Stimulated activated CD4-positive, alpha-beta T cell treated with anti-CD3 and anti-CD28 coated beads, Interleukin-1b, Interleukin-23, amount 100 ng/mL, for 1 hour (primary cell): ENCODE measurements at regions not wholly inside any gene's neighbourhood (a gene's known extent, or its start where the extent isn't known, plus 50 kb on each side); places are given as distances from the start of the nearest gene placed in this dataset.
"Not testable (repeated sequence)": the region's sequence is repeated elsewhere in the genome, so short reads cannot be mapped to it uniquely, and the experiment has no call there.

Source experiments
- DNase-seq, 2 donors: peaks; one replicate each; pipeline ENCODE4 v3.0.0-alpha.2; 2020; ENCODE audit warnings: low read depth in 2 of 2

- no peak for DNase-seq
Measured at GRCh38 chr1:22332424-22332717, 119.3 kb upstream of the ZBTB40 start.

DNA sequence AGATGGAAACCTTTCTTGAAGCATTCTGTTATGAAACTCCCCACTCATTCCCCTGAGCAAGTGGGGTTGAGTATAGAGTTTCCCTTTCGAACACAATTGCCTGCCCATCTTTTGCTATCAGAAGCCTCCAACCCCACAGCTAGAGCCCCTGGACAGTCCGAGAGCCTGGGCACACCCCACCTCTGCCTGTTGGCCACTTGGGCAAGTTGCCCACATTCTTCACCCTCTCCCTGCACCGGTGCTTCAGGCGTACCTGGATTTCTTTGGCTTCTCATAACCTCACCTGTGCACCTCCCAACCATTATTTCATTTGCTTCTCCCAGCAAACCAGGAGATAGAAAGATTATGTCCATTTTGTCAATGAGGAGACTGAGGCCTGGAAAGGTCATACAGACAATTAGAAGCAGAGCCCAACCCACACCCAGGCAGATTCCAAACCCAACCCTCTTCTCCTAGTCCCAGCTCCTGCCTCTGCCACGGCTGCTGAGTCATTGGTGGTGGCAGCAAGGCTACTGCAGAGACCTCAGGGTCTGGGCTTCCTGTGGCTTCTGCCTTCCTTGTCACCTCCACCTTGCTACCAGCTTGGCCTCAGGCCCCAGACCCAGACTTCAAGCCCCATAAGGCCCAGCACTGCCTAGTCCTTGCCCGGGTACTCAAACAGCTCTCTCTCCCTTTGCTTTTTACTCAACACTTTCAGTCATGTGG, 118.7 kb upstream of the ZBTB40 start:
- no peak for DNase-seq

DNA sequence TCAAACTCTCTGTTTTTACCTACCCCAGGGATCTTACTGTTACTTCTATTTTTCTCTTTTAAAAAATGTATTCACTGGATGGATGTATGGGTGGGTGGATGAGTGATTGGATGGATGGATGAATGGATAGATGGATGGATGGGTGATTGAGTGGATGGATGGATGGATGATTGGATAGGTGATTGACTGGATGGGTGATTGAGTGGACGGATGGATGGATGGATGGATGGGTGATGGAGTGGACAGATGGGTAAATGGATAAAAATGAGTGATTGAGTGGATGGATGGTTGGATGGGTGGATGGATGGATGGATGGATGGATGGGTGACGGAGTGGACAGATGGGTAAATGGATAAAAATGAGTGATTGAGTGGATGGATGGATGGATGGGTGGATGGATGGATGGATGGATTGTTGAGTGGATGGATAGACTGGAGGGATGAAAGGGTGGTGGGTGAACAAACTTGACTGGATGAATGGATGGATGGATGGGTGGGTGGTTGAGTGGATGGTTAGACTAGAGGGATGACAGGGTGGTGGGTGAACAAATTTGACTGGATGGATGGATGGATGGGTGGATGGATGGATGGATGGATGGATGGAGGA, 118.0 kb upstream of the ZBTB40 start:
- no peak for DNase-seq

- DNase-seq: no peak
Measured at GRCh38 chr1:22334860-22335550, 116.6 kb upstream of the ZBTB40 start.

- DNase-seq: not testable (repeated sequence)
Measured at GRCh38 chr1:22336274-22336673, 115.4 kb upstream of the ZBTB40 start.

DNA sequence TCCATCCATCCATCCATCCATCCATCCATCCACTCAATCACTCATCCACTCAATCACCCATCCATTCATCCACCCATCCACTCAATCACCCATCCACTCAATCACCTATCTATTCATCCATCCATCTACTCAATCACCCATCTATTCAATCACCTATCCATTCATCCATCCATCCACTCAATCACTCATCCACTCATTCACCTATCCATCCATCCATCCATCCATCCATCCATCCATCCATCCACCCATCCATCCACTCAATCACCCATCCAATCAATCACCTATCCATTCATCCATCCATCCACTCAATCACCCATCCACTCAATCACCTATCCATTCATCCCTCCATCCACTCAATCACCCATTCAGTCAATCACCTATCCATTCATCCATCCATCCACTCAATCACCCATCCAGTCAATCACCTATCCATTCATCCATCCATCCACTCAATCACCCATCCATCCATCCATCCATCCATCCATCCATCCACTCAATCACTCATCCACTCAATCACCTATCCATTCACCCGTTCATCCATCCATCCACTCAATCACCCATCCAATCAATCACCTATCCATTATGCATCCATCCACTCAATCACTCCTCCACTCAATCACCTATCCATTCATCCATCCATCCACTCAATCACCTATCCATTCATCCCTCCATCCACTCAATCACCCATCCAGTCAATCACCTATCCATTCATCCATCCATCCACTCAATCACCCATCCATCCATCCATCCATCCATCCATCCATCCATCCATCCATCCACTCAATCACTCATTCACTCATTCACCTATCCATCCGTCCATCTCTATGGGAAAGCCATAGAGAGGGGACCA, 114.7 kb upstream of the ZBTB40 start:
- DNase-seq: not testable (repeated sequence)

- no peak for DNase-seq
Measured at GRCh38 chr1:22338071-22338765, 113.4 kb upstream of the ZBTB40 start.

DNA sequence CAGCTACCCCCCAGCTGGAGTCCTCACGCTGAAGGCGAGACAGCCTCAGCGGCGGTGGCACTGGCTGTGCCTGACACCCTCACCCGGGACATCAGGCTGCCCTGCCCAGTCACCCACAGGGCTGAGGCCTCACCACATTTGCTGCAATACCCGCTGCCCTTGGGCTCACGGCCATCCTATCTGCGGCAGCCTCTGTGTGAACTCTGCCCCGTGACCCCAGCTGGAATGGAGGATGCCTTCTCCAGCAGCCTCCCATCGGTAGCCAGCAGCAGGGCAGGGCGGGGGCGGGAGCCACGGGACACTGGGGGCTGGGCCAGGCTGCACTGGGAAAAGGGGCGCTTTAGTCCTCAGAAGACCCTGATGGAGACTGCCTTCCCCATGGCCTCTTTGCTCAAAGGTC, 112.4 kb upstream of the ZBTB40 start:
- no peak for DNase-seq

DNA sequence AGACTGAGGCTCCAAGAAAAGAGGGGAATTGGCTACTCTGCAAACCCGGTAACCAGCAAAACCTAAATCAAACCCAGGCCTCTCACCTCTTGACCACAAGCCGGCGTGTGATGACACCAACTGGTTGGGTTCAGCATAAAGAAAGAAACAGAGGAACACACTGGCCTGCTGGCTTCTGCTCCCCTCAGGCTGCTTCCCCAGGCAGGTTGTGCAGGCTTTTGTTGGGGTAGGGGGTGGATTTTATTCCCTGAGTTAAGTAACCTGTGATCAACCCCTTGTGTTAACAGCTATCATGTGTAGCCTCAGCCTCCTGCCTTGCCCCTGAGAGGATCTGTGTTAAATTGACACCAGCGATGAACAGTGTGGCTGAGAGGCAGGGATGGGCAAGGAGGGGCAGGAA, 111.6 kb upstream of the ZBTB40 start:
- no peak for DNase-seq

DNA sequence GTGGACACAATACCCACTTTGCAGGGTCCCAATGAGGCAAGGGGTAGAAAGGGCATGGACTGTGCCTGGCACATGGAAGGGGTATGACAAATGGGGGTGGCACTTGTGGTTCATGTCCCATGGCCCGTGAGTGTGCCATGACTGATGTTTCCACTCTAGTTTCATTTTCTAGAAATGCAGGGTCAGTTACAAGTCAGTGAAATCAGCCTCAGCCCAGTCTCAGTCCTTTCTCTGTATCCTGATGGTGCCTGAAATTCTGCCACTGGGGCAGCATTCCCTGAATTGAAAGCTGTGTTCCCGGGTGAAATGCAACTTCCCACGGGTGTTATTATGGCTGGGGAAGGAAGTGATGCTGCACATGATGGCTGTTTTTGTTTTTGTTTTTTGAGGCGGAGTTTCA, 110.8 kb upstream of the ZBTB40 start:
- DNase-seq: no peak

- DNase-seq: no peak
Measured at GRCh38 chr1:22341791-22342605, 109.7 kb upstream of the ZBTB40 start.

GRCh38 chr1:22342734-22343191, 108.9 kb upstream of the ZBTB40 start:
- DNase-seq: no peak

- DNase-seq: no peak
Measured at GRCh38 chr1:22343456-22344328, 108.0 kb upstream of the ZBTB40 start.

- DNase-seq: no peak
Measured at GRCh38 chr1:22344329-22344630, 107.4 kb upstream of the ZBTB40 start.

GRCh38 chr1:22344851-22345560, 106.6 kb upstream of the ZBTB40 start:
- no peak for DNase-seq

DNA sequence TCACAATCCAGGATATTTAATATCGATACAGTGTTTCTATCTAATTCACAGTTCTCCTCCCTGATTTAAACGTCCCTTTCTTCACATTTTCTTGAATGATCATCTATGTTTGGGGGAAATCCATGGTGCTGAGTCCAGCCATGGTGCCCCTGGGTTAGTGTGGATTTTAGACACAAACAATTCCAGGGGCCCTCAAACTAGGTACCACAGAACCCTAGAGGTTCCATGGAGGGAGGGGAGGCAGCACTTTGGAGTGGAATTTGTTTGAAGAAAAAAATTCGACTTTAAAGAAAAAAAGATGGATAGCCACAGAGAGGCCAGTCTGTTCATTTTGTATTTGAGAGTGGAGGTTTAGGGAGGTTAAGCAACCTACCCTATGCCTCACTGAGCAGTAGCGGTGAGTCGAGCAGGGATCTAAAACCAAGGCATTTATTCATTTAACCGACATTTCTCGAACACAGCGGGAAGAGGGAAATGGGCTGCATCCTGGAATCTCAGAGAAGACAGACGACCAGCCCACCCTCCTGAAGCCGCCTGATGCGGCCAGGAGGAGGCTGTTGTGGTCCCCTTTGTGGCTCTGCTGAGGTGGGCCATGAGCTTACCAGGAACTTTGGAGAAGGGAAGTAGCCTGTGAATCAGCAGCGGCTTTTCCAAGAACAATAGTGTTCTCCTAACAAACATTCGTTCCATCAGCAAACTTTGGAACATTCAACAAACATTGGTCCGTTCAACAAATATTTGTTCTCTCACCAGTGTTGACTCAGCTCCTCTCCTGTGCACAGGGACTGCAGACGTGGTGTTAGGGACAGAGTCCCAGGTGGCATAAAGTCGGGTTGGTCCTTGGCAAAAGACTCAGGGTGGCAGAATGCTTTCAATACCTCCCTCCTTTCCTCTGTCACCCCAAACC, 103.5 kb upstream of the ZBTB40 start:
- DNase-seq: no peak

DNA sequence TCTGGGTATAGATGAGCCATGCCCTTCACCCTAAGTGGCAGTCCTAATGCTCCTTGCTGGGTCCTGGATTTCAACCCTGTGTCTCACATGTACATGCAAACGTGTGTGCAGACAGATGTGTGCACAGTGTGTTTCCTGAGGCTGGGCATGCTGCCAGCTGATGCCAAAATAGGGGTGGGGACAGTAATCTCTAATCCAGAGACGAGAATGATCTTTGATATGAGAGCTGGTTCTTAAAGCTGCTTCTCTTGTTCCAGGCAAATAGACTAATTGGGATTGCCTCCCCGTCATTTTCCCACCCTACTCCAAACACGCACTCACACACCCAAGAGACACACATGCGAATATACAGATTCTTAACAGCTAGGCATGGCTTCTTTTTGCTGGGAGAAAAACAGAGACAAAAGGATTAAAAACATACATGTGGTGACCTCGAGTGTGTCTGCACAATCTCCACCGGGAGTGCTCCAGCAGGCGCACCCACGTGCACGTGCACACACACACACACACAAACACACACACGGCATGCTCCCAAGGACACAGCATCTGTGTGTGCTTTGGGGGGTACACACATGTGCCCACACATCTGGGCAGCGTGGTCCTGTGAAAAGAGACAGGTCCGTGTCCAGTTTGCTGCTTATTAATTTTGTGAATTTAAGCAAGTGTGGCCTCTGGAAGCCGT, 102.1 kb upstream of the ZBTB40 start:
- DNase-seq: no peak
